ENCODE measurements at regions not wholly inside any gene's neighbourhood (a gene's known extent, or its start where the extent isn't known, plus 50 kb on each side); places are given as distances from the start of the nearest gene placed in this dataset.
"Not testable (repeated sequence)": the region's sequence is repeated elsewhere in the genome, so short reads cannot be mapped to it uniquely, and the experiment has no call there.

DNA sequence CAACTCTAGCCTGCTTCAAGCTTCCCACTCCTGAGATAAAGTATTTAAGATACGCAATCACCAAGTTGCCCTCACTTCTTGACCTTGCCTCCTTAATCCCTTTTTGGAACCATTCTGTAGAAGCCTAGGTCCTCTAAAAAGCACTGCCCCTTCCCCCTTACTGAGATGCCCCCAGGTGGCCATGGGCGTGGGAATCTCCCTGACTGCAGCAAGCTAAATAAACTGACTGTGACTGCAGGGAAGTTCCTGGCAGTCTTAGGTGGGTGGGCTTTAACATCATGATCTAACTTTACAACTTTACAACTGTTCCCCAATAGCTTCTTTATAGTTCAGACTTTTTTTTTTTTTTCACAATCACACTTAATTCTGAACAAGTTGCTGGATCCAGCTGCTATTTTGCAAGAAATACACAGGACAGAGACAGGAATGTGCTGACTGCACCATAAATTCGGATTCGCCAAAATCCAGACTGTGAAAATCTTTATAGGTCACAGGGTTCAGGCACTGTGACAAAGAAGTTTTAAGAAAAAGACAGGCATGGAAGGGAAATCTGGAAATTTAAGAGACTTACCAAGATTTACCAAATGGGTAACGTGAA is 344.2 kb upstream of the SULF2 start:
- no peaks in the 10 kb centered on the region for H3K9me3 ChIP-seq (replicated peaks)
- DNase-seq = no peak
- H3K27ac ChIP-seq = no peak overlapping the region
- no peaks in the 10 kb centered on the region for H3K36me3 ChIP-seq
- H3K4me3 ChIP-seq = no peak overlapping the region
- H3K4me1 ChIP-seq = peaks cover 25% of the 10 kb centered on the region
- no peaks in the 10 kb centered on the region for H3K27me3 ChIP-seq

DNA sequence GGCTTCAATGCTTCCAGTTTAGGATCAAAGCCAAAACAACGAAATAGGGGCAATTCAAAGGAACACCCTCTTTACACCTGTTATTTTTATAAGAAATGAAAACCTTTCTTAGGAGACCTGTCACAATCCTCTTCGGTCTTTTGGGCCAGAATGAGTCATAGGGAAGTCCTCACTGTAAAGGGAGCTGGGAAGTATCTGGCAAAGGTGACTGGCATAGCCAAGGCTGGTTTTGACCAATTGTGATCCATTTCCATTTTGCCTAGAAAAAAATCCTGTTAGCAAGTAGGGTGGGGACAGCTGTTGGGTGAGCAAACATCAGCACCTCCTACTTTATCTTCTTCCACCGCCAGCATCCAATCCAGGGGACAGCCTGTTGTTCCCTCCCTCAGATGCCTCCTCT is 343.2 kb upstream of the SULF2 start:
- H3K27ac ChIP-seq = no peak overlapping the region
- no peak for DNase-seq
- no peaks in the 10 kb centered on the region for H3K27me3 ChIP-seq
- peaks cover 25% of the 10 kb centered on the region for H3K4me1 ChIP-seq
- no peaks in the 10 kb centered on the region for H3K9me3 ChIP-seq (replicated peaks)
- H3K36me3 ChIP-seq = no peaks in the 10 kb centered on the region
- no peak overlapping the region for H3K4me3 ChIP-seq

DNA sequence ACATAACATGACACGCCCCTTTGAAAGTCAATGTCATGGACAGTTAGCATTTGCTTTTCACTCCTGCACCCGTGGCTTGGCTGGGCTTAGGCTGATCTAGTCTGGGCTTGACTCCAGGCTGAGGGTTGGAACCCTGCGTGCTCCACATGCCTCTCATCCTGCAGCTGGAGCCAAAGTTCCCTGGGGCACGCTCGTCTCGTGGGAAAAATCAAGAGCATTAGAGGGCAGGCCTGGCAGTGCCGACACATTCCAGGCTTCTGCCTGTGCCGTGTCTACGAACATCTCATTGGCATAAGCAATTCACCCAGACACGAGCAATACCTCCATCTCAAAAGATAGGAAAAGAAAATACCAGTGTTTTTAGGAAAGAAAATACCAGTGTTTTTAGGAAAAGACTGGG is 342.7 kb upstream of the SULF2 start:
- H3K27ac ChIP-seq, H3K4me3 ChIP-seq: not testable (repeated sequence)

GRCh38 chr20:48127133-48127532 is 341.9 kb upstream of the SULF2 start:
- H3K4me3 ChIP-seq; H3K27me3 ChIP-seq; H3K27ac ChIP-seq; H3K9me3 ChIP-seq (replicated peaks); H3K36me3 ChIP-seq; DNase-seq: not testable (repeated sequence)
- H3K4me1 ChIP-seq = peaks cover 23% of the 10 kb centered on the region

More for the DNA sequence above, 342.7 kb upstream of the SULF2 start:
- H3K27me3 ChIP-seq; DNase-seq; H3K36me3 ChIP-seq; H3K9me3 ChIP-seq (replicated peaks): not testable (repeated sequence)
- H3K4me1 ChIP-seq = peaks cover 25% of the 10 kb centered on the region

- H3K27ac ChIP-seq = no peak overlapping the region
- no peaks in the 10 kb centered on the region for H3K9me3 ChIP-seq (replicated peaks)
- peaks cover 14% of the 10 kb centered on the region for H3K4me1 ChIP-seq
- no peaks in the 10 kb centered on the region for H3K36me3 ChIP-seq
- H3K4me3 ChIP-seq = no peak overlapping the region
- no peaks in the 10 kb centered on the region for H3K27me3 ChIP-seq
- DNase-seq = peak in 1 of 2 experiments; percentile 58
Measured at GRCh38 chr20:48126227-48126740, 341.0 kb upstream of the SULF2 start.

GRCh38 chr20:48124960-48125359 is 339.7 kb upstream of the SULF2 start:
- H3K9me3 ChIP-seq (replicated peaks) = no peaks in the 10 kb centered on the region
- H3K4me1 ChIP-seq = peaks cover 22% of the 10 kb centered on the region
- no peak overlapping the region for H3K27ac ChIP-seq
- DNase-seq = no peak
- H3K36me3 ChIP-seq = no peaks in the 10 kb centered on the region
- H3K4me3 ChIP-seq = no peak overlapping the region
- H3K27me3 ChIP-seq = no peaks in the 10 kb centered on the region

DNA sequence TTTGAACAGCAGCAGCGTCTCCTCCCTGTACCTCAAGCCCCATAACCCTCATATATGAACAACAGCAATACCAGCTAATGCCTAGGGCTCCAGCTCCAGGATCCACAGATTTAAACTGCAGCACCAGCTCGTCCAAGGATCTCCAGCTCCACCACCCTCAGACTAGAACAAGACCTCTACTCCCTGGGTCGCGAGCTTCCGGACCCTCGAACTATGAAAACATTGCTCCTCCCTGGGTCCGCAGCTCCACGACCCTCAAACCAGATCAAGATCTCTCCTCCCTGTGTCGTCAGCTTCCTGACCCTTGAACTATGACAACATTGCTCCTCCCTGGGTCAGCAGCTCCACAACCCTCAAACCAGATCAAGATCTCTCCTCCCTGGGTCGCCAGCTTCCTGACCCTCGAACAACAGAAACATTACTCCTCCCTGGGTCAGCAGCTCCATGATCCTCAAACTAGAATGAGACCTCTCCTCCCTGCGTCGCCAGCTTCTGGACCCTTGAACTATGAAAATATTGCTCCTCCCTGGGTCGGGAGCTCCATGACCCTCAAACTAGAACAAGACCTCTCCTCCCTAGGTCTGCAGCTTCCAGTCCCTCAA is 339.0 kb upstream of the SULF2 start:
- H3K27ac ChIP-seq = no peak overlapping the region
- no peak for DNase-seq
- H3K4me3 ChIP-seq = no peak overlapping the region
- H3K9me3 ChIP-seq (replicated peaks) = no peaks in the 10 kb centered on the region
- peaks cover 18% of the 10 kb centered on the region for H3K4me1 ChIP-seq
- no peaks in the 10 kb centered on the region for H3K27me3 ChIP-seq
- no peaks in the 10 kb centered on the region for H3K36me3 ChIP-seq

DNA sequence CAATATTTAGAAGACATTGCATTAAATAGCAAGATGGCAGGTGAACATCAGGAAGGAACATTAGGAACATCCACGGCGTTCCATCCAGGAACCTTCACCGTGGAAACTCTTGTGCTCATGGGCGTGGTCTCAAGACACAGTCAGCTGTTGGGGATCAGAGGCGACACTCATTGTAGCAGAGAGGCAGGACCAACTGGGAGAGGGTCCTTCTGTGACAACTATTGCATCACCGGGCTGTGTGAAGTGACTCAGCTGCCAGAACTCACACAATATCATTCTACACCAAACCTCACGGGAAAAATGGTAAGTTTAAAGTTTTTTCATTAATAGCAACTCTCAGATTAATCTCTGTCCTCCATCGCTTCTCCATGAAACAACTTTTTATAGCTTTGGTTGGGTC is 334.8 kb upstream of the SULF2 start:
- DNase-seq = peak; percentile 80 to 90
- H3K4me3 ChIP-seq = no peak overlapping the region
- H3K27me3 ChIP-seq = no peaks in the 10 kb centered on the region
- peaks cover 20% of the 10 kb centered on the region for H3K4me1 ChIP-seq
- no peaks in the 10 kb centered on the region for H3K9me3 ChIP-seq (replicated peaks)
- no peak overlapping the region for H3K27ac ChIP-seq
- H3K36me3 ChIP-seq = no peaks in the 10 kb centered on the region

DNA sequence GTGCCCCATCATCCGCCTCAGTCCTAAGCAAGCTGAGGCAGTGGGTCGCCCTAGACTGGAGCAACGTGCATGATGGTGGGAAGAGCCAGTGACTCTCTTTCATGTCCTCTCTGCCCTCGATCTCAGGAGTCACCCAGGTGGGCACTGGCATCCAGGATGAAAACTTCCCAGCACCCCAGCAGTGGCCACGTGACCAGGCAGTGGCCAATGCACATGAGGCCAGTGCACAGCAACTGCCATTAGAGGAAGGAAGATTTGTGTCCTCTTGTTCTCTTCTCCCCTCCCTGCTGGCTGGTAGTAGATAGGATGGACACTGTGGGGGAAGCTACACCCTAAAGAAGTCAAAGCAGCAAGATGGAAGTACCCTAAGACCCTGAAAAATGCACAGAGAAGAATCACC is 334.1 kb upstream of the SULF2 start:
- DNase-seq; H3K27me3 ChIP-seq; H3K4me3 ChIP-seq; H3K27ac ChIP-seq; H3K9me3 ChIP-seq (replicated peaks); H3K36me3 ChIP-seq: not testable (repeated sequence)
- H3K4me1 ChIP-seq = peaks cover 27% of the 10 kb centered on the region

GRCh38 chr20:48115502-48115901 is 330.2 kb upstream of the SULF2 start:
- H3K27ac ChIP-seq = no peak overlapping the region
- H3K9me3 ChIP-seq (replicated peaks) = no peaks in the 10 kb centered on the region
- peak; percentile 57 to 73 for DNase-seq
- no peaks in the 10 kb centered on the region for H3K36me3 ChIP-seq
- no peak overlapping the region for H3K4me3 ChIP-seq
- no peaks in the 10 kb centered on the region for H3K27me3 ChIP-seq
- H3K4me1 ChIP-seq = peaks cover 32% of the 10 kb centered on the region

GRCh38 chr20:48107560-48107959 is 322.3 kb upstream of the SULF2 start:
- no peaks in the 10 kb centered on the region for H3K4me1 ChIP-seq
- H3K9me3 ChIP-seq (replicated peaks) = 0 out of 2 replicates have a peak, but pooled peaks cover 4% of the 10 kb centered on the region
- DNase-seq = no peak
- H3K36me3 ChIP-seq = no peaks in the 10 kb centered on the region
- H3K27me3 ChIP-seq = no peaks in the 10 kb centered on the region
- H3K27ac ChIP-seq = no peak overlapping the region
- no peak overlapping the region for H3K4me3 ChIP-seq

- no peak overlapping the region for H3K27ac ChIP-seq
- no peak for DNase-seq
- no peaks in the 10 kb centered on the region for H3K4me1 ChIP-seq
- no peaks in the 10 kb centered on the region for H3K36me3 ChIP-seq
- H3K9me3 ChIP-seq (replicated peaks) = 0 out of 2 replicates have a peak, but pooled peaks cover 4% of the 10 kb centered on the region
- no peaks in the 10 kb centered on the region for H3K27me3 ChIP-seq
- no peak overlapping the region for H3K4me3 ChIP-seq
Measured at GRCh38 chr20:48106428-48106827, 321.1 kb upstream of the SULF2 start.

GRCh38 chr20:48105526-48105925 is 320.2 kb upstream of the SULF2 start:
- H3K4me1 ChIP-seq = no peaks in the 10 kb centered on the region
- H3K27ac ChIP-seq = no peak overlapping the region
- H3K36me3 ChIP-seq = no peaks in the 10 kb centered on the region
- no peak for DNase-seq
- H3K27me3 ChIP-seq = no peaks in the 10 kb centered on the region
- H3K4me3 ChIP-seq = no peak overlapping the region
- 0 out of 2 replicates have a peak, but pooled peaks cover 4% of the 10 kb centered on the region for H3K9me3 ChIP-seq (replicated peaks)

GRCh38 chr20:48102931-48103660 is 317.8 kb upstream of the SULF2 start:
- H3K4me1 ChIP-seq = peaks cover 3% of the 10 kb centered on the region; the same call in 1 of the 2 replicates
- no peak overlapping the region for H3K4me3 ChIP-seq
- no peak overlapping the region for H3K27ac ChIP-seq
- H3K27me3 ChIP-seq = no peaks in the 10 kb centered on the region
- DNase-seq = no peak
- no peaks in the 10 kb centered on the region for H3K36me3 ChIP-seq
- H3K9me3 ChIP-seq (replicated peaks) = 0 out of 2 replicates have a peak, but pooled peaks cover 4% of the 10 kb centered on the region

- DNase-seq = no peak
- H3K4me1 ChIP-seq = peaks cover 3% of the 10 kb centered on the region; the same call in 1 of the 2 replicates
- H3K27me3 ChIP-seq = no peaks in the 10 kb centered on the region
- no peaks in the 10 kb centered on the region for H3K36me3 ChIP-seq
- no peak overlapping the region for H3K27ac ChIP-seq
- H3K9me3 ChIP-seq (replicated peaks) = 0 out of 2 replicates have a peak, but pooled peaks cover 4% of the 10 kb centered on the region
- no peak overlapping the region for H3K4me3 ChIP-seq
Measured at GRCh38 chr20:48102076-48102787, 317.0 kb upstream of the SULF2 start.

Data from SJCRH30 (cell line).